CD4-positive, alpha-beta T cell treated with Interleukin-15 for 1 hour (primary cell): ENCODE measurements at regions not wholly inside any gene's neighbourhood (a gene's known extent, or its start where the extent isn't known, plus 50 kb on each side); places are given as distances from the start of the nearest gene placed in this dataset.

Experiments
- DNase-seq: peaks from one replicate; pipeline ENCODE4 v3.0.0-alpha.2; 2020

GRCh38 chr12:31867292-31867691, 91.9 kb upstream of the RESF1 start:
- no peak for DNase-seq

GRCh38 chr12:31866523-31866922, 92.7 kb upstream of the RESF1 start:
- no peak for DNase-seq

- no peak for DNase-seq
Measured at GRCh38 chr12:31865023-31865422, 94.2 kb upstream of the RESF1 start.

- DNase-seq: no peak
Measured at GRCh38 chr12:31861360-31861759, 97.9 kb upstream of the RESF1 start.

- no peak for DNase-seq
Measured at GRCh38 chr12:31860401-31860800, 98.8 kb upstream of the RESF1 start.

GRCh38 chr12:31859232-31859977, 99.8 kb upstream of the RESF1 start:
- peak; percentile 54 for DNase-seq

- no peak for DNase-seq
Measured at GRCh38 chr12:31855427-31855826, 103.8 kb upstream of the RESF1 start.

GRCh38 chr12:31853977-31854376, 105.2 kb upstream of the RESF1 start:
- DNase-seq: no peak

GRCh38 chr12:31853520-31853919, 105.7 kb upstream of the RESF1 start:
- no peak for DNase-seq

GRCh38 chr12:31850268-31850667, 108.9 kb upstream of the RESF1 start:
- no peak for DNase-seq

GRCh38 chr12:31849090-31849687, 110.0 kb upstream of the RESF1 start:
- DNase-seq: no peak

- DNase-seq: no peak
Measured at GRCh38 chr12:31846405-31846804, 112.8 kb upstream of the RESF1 start.

GRCh38 chr12:31845613-31846322, 113.4 kb upstream of the RESF1 start:
- no peak for DNase-seq

- DNase-seq: no peak
Measured at GRCh38 chr12:31843398-31844095, 114.7 kb upstream of the AMN1 start.

GRCh38 chr12:31837913-31838312, 109.1 kb upstream of the AMN1 start:
- no peak for DNase-seq

- DNase-seq: no peak
Measured at GRCh38 chr12:31835276-31835882, 106.6 kb upstream of the AMN1 start.

GRCh38 chr12:31834150-31834549, 105.3 kb upstream of the AMN1 start:
- DNase-seq: no peak

GRCh38 chr12:31832740-31833729, 104.2 kb upstream of the AMN1 start:
- peak; percentile 67 for DNase-seq

- no peak for DNase-seq
Measured at GRCh38 chr12:31828071-31828470, 99.2 kb upstream of the AMN1 start.

GRCh38 chr12:31822761-31823160, 93.9 kb upstream of the AMN1 start:
- DNase-seq: no peak

GRCh38 chr12:31821484-31821883, 92.7 kb upstream of the AMN1 start:
- no peak for DNase-seq

GRCh38 chr12:31820832-31821231, 92.0 kb upstream of the AMN1 start:
- no peak for DNase-seq
